Epidermal melanocyte (primary cell): ENCODE measurements at regions not wholly inside any gene's neighbourhood (a gene's known extent, or its start where the extent isn't known, plus 50 kb on each side); places are given as distances from the start of the nearest gene placed in this dataset.
"Not testable (repeated sequence)": the region's sequence is repeated elsewhere in the genome, so short reads cannot be mapped to it uniquely, and the experiment has no call there.

ENCODE experiments used
- DNase-seq: peaks from one replicate; pipeline ENCODE4 v3.0.0; 2011; ENCODE audit warnings: low spot score; ENCODE audit not compliant: insufficient read length

- DNase-seq = no peak
Measured at GRCh38 chr3:82416349-82416748, 654.9 kb upstream of the GBE1 start.

GRCh38 chr3:82413171-82413570 is 651.7 kb upstream of the GBE1 start:
- no peak for DNase-seq

GRCh38 chr3:82410366-82410765 is 648.9 kb upstream of the GBE1 start:
- DNase-seq = no peak

- DNase-seq = no peak
Measured at GRCh38 chr3:82409842-82410241, 648.4 kb upstream of the GBE1 start.

GRCh38 chr3:82392203-82392775 is 630.8 kb upstream of the GBE1 start:
- DNase-seq = no peak

DNA sequence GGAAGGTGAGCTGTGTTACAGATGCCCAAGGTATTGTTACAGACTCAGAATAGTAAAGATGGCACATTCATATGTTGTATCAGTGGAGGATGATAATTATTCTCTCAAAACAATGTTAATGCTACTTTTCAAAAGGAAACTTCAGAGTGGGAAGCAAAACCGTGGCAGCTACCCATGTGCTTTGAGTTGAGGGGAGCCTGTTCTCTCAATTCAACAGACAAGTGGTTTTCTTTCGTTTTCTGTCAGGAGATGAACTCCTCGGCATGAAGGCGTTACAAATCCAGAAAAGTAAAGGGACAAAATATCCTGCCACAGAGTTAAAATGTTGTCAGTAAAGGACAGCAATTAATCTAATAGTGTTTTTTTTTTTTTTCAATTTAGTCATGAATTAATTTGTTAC is 629.4 kb upstream of the GBE1 start:
- DNase-seq = no peak

DNA sequence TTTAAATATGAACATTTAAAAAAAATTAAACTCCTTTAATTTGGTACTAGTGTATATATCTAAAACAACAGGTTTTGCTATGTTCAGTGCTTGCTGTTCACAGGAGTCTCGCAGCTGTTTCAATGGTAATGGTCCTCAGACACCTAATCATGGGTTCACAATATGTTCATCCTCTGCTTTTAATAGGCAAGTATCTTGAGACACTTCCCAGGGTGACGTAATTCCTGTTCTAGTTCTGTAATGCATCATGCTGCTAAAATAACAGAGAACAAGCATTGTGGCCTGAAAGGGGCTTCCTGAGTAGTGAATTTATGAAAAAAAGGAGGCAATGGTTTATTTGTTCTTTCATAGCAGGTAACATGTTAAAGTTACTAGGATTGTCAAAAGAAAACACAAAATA is 625.2 kb upstream of the GBE1 start:
- DNase-seq = no peak

- no peak for DNase-seq
Measured at GRCh38 chr3:82384181-82384580, 622.7 kb upstream of the GBE1 start.

DNA sequence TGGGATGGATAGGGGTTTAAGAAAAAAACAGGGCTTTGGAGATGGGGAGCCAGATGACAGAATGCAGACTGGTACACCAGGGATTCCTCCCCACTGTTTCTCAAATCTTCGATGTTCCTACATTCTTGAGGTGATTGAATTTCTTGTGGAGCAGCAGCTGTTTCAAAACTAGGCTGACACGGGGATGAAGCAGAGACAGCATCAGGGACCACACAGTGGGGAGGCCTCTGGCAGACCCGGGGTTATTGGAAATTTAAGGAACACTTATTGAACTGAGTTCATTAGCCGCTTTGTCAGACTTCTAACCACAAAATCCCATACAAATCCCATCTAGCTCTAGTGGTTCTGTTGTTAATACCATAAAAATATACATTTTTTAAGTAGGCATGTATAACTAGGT is 621.4 kb upstream of the GBE1 start:
- DNase-seq = no peak

- no peak for DNase-seq
Measured at GRCh38 chr3:82378392-82378791, 616.9 kb upstream of the GBE1 start.

- DNase-seq = no peak
Measured at GRCh38 chr3:82376883-82377282, 615.4 kb upstream of the GBE1 start.

- not testable (repeated sequence) for DNase-seq
Measured at GRCh38 chr3:82373833-82374232, 612.4 kb upstream of the GBE1 start.

DNA sequence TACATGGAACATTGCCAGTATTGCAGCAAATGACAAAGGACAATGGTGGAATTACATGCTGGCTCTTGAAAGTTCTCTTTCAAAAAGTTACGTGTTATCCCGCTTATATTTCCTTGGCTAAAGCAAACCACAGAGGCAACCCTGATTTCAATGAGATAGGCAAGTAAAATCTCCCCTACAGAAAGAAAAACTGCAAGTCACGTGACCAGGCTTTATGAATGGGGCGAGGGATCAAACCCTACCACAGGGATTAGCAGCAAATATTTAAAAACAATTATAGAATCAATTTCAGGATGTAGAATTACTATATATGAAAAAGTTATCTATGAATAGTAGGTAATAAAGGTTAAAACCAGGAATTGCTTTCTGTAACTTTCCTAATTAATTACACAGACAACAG is 603.4 kb upstream of the GBE1 start:
- no peak for DNase-seq

GRCh38 chr3:82363131-82363530 is 601.7 kb upstream of the GBE1 start:
- no peak for DNase-seq

GRCh38 chr3:82355228-82355627 is 593.8 kb upstream of the GBE1 start:
- no peak for DNase-seq

DNA sequence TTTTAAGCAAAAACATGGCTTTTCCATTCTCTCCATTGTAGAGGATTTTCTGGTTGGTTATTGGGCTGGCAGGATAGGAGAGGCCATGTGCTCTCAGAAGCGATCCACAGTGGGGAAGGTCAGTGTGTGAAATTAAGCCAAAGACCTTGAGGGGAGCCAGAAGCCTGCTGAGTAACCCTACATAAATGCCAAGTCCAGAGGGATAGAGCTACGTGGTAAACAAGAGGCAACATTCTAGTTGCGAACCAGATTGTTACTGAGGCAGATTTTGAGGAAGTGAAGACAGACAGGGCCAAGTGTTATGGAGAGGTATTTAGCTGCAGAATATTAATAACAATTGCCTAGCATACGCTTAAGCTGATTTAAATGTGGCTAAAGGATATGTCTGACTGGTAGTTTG is 592.8 kb upstream of the GBE1 start:
- no peak for DNase-seq

DNA sequence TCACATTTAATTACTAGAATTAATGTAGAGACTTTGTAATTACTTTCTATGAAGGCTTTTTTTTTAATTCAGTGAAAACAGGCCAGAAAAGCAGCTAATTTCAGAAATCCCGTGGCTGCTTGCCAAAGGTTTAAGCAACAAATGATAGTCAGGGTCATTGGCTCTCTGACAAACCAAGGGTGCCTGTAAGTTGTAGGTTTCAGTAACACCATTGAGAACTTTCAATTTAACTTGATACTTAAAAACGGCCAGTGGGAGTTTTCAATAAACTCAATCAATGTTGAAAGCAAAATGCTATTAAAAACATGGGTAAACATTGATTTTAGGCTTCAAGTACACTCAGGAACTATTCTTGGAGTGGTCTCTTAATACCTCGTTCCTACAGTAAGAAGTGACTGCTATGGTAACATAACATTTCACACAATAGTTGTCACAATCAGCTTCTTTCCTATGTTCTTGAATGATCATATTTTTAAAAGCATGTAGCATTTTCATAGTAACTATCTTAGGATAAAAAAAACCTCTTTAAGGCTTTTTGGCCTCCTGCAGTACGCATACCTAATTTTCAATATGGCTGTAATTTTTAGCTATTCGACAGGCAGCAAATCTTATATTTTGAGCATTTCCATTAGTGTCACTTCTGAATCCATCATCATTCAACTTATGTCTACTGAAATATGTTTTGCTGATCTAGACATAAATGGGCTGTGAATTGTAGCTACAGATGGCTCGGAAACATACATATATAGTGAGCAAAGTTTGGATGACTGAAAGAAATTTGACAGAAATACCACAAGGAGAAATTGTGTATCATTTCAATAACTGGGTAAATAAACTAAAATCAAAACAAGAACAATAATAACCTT is 592.1 kb upstream of the GBE1 start:
- no peak for DNase-seq

DNA sequence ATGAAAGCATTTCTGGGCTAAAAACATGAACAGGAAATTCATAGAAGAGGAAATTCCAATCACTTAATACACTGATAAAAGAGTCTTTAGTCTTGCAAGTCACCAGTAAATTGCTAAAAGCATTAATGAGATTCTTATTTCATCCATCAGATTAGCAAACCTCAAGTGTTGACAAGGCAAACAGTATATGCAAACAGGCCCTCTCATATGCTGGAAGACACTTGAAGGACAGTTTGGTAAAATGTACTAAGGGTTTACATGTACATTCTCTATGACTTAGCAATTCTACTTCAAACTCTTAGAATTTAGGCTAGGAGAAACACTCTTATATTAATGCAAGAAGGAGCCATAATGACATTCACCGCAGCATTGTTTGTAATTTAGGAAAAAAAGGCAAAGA is 586.1 kb upstream of the GBE1 start:
- no peak for DNase-seq

DNA sequence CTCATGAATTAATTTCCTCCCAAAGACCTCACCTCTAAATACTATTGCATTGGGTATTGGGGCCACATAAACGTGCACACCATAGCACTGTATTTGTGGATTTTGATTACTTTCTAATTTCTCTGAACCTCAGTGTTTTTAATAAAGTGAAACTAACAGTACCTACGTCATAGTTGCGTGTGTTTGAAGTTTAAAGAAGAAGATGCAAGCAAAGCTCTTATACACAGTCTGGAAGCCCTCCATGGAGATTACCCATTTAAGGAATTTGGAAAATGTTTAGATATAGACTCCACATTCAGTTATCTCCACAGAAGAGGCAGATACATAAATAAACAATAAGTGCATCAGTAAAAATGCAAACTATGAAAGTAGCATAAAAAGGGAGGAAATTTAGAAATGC is 581.1 kb upstream of the GBE1 start:
- no peak for DNase-seq

GRCh38 chr3:82329300-82329699 is 567.9 kb upstream of the GBE1 start:
- DNase-seq = no peak

DNA sequence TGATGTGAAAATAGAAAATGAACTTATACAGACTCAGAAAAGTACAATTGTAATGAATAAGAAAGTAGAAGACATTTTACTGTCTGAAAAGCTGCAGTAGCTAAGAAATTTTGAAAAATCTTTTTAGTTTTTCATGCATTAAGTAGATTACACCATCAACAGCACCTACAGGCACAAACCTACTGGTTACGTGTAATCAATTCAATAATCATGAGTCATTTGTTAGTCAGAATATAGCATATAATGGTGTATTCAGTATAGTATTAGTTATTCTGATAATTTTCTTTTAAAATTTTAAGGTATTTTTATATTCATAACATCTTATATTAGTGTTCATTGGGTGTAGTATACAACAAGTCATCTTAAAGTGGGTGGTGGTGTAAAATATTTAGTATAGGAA is 550.5 kb upstream of the GBE1 start:
- DNase-seq = no peak

- DNase-seq = no peak
Measured at GRCh38 chr3:82308755-82309154, 547.3 kb upstream of the GBE1 start.

- no peak for DNase-seq
Measured at GRCh38 chr3:82306189-82306588, 544.7 kb upstream of the GBE1 start.
